ENCODE measurements at regions not wholly inside any gene's neighbourhood (a gene's known extent, or its start where the extent isn't known, plus 50 kb on each side); places are given as distances from the start of the nearest gene placed in this dataset.

GRCh38 chr6:2462831-2463230 is 217.4 kb upstream of the GMDS start:
- DNase-seq (ENCODE audit: low spot score), result no peak

GRCh38 chr6:2460216-2460745 is 214.9 kb upstream of the GMDS start:
- no peak for DNase-seq (ENCODE audit: low spot score)

- DNase-seq (ENCODE audit: low spot score), result no peak
These were observed 208.8 kb upstream of the GMDS start for GRCh38 chr6:2454180-2454579.

DNA sequence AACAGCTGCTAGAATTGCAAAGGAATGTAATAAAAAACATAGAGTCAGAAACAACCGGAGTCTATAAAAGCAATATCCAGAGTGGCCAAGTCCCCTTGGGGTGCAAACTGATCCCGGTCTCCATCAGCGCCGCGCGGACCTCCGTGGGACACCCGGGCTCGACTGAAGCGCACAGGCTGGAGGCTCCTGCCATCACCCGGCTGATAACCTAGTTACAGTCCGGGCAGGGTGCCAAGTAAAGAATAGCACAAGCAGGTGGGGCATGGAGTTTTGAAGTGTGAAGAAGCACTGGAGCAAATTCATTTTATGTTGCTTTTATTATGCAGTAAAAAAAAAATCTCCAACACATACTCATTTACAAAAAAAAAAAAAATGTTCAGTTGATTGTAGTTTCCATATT is 205.1 kb upstream of the GMDS start:
- no peak for DNase-seq (ENCODE audit: low spot score)

GRCh38 chr6:2449572-2449940 is 204.2 kb upstream of the GMDS start:
- no peak for DNase-seq (ENCODE audit: low spot score)

- peak; percentile 43 for DNase-seq (ENCODE audit: low spot score)
These were observed 203.6 kb upstream of the GMDS start for GRCh38 chr6:2448826-2449571.

- no peak for DNase-seq (ENCODE audit: low spot score)
These were observed 202.5 kb upstream of the GMDS start for GRCh38 chr6:2447931-2448330.

- no peak for DNase-seq (ENCODE audit: low spot score)
These were observed 202.0 kb upstream of the GMDS start for GRCh38 chr6:2447318-2447920.

DNA sequence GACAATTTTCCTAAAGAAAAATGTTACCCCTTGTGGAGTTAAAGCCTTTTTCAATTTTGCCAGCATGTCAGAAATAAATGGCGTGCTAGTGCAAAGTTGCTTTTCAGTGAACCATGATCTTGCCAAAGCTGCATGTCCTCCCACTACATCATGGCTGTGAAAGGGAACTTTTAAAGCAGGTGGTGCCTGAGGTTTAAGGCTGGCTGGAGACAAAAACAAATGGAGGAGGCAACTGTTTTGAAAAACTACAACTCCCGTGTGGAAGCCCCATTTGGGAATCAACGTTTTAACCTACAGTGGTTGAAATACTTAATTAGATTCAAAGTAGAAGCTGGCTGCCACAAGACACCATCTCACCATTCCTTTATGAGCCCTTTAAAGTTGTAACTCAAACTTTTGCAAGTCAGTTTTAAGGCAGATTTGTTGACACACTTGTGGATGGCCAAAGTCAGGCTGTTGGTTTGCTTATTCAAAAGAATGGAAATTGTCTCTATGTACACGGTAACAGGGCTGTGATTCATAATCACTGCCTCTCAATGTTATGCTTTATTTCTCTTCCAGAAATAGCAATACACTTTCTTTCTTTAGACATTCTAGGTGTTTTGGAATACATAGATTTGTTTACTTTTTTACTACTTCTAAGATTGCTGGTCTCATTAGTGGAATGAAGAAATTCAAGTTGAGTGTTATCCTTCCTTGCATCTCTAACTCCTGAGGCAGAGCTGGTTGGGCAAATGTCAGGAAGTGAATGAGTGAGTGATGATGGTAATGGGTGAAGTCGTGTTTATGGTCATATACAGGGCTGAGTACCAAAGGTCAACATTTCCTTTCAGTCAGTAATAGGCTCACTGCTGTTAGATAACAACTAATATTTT is 196.4 kb upstream of the GMDS start:
- DNase-seq (ENCODE audit: low spot score), result no peak

GRCh38 chr6:2440516-2440915 is 195.1 kb upstream of the GMDS start:
- no peak for DNase-seq (ENCODE audit: low spot score)

GRCh38 chr6:2439632-2440031 is 194.2 kb upstream of the GMDS start:
- no peak for DNase-seq (ENCODE audit: low spot score)

GRCh38 chr6:2439082-2439481 is 193.7 kb upstream of the GMDS start:
- no peak for DNase-seq (ENCODE audit: low spot score)

- no peak for DNase-seq (ENCODE audit: low spot score)
These were observed 191.2 kb upstream of the GMDS start for GRCh38 chr6:2436410-2437154.

DNA sequence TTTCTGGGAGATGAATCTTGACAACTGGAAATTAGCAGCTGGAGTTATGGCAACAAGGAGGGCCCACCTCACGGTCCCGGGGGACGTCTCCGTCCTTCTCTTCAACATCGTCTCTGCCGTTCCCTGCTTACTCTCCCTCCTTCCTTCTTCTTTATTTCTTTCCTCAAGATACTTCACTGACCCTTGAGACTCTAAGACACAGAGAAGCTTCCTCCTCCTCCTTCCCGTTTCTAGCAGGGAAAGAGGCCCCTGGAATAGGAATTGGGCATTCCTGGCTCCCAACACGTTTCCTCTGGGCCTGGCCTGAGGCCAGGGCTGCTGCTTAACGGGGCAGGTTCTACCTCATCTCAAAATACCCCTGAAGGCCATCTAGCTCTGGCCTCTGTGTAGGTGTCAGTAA is 189.9 kb upstream of the GMDS start:
- DNase-seq (ENCODE audit: low spot score), result no peak

DNA sequence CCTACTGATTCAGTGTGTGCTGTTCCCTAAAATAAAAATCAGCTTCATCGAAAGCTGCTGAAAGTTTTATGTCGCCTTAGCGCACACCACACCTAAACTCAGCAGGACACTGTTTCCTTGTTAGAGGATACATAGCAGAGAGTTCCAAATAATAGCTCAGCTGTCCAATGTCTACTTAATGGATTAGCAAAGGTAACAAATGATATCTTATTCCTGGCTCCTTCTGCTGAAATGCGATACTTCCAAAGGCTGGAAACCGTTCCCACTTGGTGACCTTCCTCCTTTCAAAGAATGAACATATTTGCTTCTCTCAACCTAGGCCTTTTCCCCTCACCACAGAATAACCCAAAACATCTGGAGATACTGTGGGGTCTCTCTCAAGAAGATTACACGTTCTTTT is 189.5 kb upstream of the GMDS start:
- DNase-seq (ENCODE audit: low spot score), result no peak

DNA sequence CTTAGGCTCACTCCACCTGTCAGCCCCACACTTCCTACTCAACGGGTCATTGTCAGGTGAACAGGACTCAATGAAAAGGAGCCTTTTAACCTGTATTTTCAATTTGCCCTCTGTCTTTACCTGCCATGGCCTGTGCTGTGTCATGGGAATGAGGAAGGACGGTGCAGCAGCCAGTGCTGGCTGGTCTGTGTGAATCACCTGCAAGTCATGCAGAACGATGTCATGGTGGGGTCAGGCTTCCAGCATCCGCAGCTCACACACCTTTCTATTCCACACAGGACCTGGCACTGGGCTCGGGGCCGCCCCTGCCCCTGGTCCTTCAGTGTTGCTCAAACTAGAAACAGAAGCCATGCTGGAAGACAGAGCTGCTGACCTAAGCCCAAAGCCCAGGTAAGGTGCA is 188.7 kb upstream of the GMDS start:
- DNase-seq (ENCODE audit: low spot score), result no peak

GRCh38 chr6:2433711-2434110 is 188.3 kb upstream of the GMDS start:
- DNase-seq (ENCODE audit: low spot score), result no peak

- no peak for DNase-seq (ENCODE audit: low spot score)
These were observed 187.9 kb upstream of the GMDS start for GRCh38 chr6:2433266-2433665.

DNA sequence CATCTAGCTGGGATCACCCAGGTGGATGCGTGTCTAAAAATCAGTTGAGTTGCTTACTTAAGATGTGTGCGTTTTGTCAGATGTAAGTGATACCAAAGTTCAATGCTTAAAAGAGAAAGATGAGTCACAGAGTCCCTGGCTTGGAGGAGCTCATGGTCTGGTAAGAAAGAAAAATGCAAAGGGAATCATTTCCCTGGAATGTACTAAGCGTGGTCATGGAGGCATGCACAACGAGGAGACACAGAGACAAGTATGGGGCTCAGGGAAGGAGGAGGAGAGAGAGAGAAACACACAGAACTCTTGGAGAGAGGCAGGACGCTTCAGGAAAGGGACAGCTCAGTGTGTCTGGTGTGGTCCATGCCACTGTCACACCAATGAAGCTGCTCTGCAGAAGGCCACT is 186.9 kb upstream of the GMDS start:
- no peak for DNase-seq (ENCODE audit: low spot score)

DNA sequence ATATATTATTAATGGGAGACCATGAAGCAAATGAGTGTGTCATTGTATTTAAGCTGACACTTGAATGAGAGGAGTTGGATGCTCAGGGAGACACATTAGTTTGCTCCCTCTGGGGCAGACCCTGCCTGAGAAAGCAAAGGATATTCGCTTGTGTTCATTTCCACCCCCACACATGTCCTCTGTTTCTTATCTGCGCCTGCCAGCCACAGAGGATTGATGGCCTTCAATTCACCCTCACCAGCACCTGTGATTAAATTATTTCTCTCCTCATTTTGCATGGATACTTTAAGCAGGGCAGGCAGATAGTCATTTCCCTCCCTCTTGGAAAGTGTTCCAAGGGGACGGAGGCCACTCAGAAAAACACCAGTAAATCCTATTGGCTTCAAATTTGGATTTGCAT is 185.2 kb upstream of the GMDS start:
- no peak for DNase-seq (ENCODE audit: low spot score)

DNA sequence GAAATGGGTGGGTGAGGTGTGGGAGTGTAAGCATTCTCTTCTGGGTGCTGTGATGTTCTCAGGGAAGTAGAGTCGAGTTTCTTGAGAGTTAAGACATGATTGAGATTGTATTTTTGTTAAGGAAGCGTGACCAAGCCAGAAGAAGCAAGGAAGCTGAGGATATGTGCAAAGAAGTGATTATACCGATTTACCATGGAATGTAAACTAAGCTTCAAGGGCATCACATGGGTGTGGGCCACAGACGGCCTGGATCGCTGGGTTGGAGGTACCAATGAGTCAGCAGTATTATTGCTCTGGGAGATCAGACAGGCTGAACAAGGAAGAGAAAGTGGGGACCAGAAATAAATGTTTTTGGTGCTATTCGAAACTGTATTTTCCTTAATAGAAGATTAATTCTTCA is 184.1 kb upstream of the GMDS start:
- no peak for DNase-seq (ENCODE audit: low spot score)

DNA sequence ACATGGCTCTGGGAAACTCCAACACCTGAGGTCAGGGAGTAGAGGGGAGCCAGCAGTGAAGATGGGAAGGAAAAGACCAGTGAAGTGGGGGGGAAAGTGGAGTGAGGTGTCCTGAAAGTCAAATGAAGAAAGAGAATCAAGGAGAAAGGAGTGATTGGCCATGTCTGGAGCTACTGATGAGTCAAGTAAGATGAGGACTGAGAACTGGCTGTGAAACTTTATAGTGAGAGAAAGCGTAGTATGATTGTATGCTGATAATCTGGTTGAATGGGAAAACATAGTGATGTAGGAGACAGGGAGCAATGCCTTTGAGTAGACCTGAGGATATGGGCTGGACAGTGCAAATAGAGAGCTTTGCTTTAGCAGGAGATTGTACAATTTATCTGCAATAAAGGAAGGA is 183.6 kb upstream of the GMDS start:
- no peak for DNase-seq (ENCODE audit: low spot score)

Measured in HuH-7.5 (cell line).